PC-3 (cell line): ENCODE measurements at regions not wholly inside any gene's neighbourhood (a gene's known extent, or its start where the extent isn't known, plus 50 kb on each side); places are given as distances from the start of the nearest gene placed in this dataset.

Source experiments
- CTCF ChIP-seq: fragments of 300-600 bp; sonication (generic); conservative IDR thresholded peaks from 2 replicates; pipeline ENCODE4 v1.5.1; 2017; ENCODE audit warnings: antibody characterized with exemption, low read depth, mild to moderate bottlenecking, low read length
- EZH2 ChIP-seq: fragments of 300-600 bp; sonication (generic); IDR thresholded peaks from one replicate; pipeline ENCODE4 v1.6.1; 2017; ENCODE audit warnings: antibody characterized with exemption, mild to moderate bottlenecking, low read length; ENCODE audit not compliant: unreplicated experiment
- EZH2phosphoT487 ChIP-seq: fragments of 300-600 bp; sonication (generic); IDR thresholded peaks from 2 replicates; pipeline ENCODE4 v1.6.1; 2018; ENCODE audit warnings: mild to moderate bottlenecking, antibody characterized with exemption, low read length, borderline replicate concordance

- TF ChIP-seq CTCF (no peak), EZH2phosphoT487 (no peak), EZH2 (no peak)
These were observed 73.2 kb upstream of the ANXA10 start for GRCh38 chr4:168019019-168019651.
